ENCODE measurements at regions not wholly inside any gene's neighbourhood (a gene's known extent, or its start where the extent isn't known, plus 50 kb on each side); places are given as distances from the start of the nearest gene placed in this dataset.

DNA sequence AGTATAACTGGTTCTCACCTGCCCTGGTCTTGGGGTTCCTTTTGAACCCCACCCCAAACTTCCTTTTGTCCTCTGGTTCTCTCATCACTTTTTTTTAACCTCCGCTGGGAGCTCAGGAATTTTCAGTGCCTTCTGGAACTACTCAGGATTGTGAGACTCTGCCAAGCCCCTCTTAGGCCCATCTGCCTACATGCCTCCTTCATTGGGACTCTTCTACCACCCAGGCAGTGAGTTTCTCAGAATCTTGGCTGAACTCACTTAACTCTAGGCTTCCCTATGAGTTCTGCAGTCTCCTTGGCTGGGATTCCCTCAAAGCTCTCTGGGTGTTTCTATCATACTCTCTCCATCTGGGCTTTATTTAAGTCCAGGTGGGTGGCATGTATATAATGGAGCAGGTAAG lies 86.3 kb downstream of the MDH1 start:
- TF ChIP-seq, protein P1, sequence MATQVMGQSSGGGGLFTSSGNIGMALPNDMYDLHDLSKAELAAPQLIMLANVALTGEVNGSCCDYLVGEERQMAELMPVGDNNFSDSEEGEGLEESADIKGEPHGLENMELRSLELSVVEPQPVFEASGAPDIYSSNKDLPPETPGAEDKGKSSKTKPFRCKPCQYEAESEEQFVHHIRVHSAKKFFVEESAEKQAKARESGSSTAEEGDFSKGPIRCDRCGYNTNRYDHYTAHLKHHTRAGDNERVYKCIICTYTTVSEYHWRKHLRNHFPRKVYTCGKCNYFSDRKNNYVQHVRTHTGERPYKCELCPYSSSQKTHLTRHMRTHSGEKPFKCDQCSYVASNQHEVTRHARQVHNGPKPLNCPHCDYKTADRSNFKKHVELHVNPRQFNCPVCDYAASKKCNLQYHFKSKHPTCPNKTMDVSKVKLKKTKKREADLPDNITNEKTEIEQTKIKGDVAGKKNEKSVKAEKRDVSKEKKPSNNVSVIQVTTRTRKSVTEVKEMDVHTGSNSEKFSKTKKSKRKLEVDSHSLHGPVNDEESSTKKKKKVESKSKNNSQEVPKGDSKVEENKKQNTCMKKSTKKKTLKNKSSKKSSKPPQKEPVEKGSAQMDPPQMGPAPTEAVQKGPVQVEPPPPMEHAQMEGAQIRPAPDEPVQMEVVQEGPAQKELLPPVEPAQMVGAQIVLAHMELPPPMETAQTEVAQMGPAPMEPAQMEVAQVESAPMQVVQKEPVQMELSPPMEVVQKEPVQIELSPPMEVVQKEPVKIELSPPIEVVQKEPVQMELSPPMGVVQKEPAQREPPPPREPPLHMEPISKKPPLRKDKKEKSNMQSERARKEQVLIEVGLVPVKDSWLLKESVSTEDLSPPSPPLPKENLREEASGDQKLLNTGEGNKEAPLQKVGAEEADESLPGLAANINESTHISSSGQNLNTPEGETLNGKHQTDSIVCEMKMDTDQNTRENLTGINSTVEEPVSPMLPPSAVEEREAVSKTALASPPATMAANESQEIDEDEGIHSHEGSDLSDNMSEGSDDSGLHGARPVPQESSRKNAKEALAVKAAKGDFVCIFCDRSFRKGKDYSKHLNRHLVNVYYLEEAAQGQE (IDR thresholded peaks at IDR 0.05; ENCODE audit: borderline replicate concordance), result no peak
- TF ChIP-seq POLR2AphosphoS5 (IDR thresholded peaks at IDR 0.05) (no peak), EZH2 (IDR thresholded peaks at IDR 0.05; ENCODE audit: borderline replicate concordance, insufficient read depth, low read length, poor library complexity, severe bottlenecking) (no peak)
- TF ChIP-seq, protein P2, sequence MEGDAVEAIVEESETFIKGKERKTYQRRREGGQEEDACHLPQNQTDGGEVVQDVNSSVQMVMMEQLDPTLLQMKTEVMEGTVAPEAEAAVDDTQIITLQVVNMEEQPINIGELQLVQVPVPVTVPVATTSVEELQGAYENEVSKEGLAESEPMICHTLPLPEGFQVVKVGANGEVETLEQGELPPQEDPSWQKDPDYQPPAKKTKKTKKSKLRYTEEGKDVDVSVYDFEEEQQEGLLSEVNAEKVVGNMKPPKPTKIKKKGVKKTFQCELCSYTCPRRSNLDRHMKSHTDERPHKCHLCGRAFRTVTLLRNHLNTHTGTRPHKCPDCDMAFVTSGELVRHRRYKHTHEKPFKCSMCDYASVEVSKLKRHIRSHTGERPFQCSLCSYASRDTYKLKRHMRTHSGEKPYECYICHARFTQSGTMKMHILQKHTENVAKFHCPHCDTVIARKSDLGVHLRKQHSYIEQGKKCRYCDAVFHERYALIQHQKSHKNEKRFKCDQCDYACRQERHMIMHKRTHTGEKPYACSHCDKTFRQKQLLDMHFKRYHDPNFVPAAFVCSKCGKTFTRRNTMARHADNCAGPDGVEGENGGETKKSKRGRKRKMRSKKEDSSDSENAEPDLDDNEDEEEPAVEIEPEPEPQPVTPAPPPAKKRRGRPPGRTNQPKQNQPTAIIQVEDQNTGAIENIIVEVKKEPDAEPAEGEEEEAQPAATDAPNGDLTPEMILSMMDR (IDR thresholded peaks at IDR 0.05; ENCODE audit: poor library complexity, severe bottlenecking), result no peak

Data from neural cell (in vitro differentiated cells).